HCT116 (cell line): ENCODE measurements at regions not wholly inside any gene's neighbourhood (a gene's known extent, or its start where the extent isn't known, plus 50 kb on each side); places are given as distances from the start of the nearest gene placed in this dataset.

Experiments used
- ATAC-seq: fragments of 200-7000 bp; cut with Tn5 transposase; 2 replicates; pipeline ENCODE4 v1.9.1; 2020; ENCODE audit warnings: mild to moderate bottlenecking, moderate library complexity
- BruUV-seq: library from RNA; stranded (reverse); fragments of 400-500 nt; replicated peaks from 2 replicates; lab custom pipeline; 2021; lab: Mats Ljungman, UMichigan
- CTCF ChIA-PET: fragments of 300-600 bp; sonication (Branson Sonifier 250); formaldehyde crosslinking; loops from one replicate; lab custom pipeline; 2021; ENCODE audit warnings: antibody characterized with exemption; lab: Charles Lee
- POLR2A ChIA-PET: fragments of 300-600, 350-600 bp; sonication (Branson Sonifier 250); formaldehyde crosslinking; loops from one replicate; lab custom pipeline; 2021; ENCODE audit warnings: antibody characterized with exemption; lab: Charles Lee
- RAD21 ChIA-PET, 2 experiments: fragments of 300-600 bp; sonication (Branson Sonifier 250); formaldehyde crosslinking; loops; one replicate each; lab custom pipeline; 2023; ENCODE audit warnings: low total read pairs in 2 of 2; ENCODE audit not compliant: uncharacterized antibody in 2 of 2, unreplicated experiment in 2 of 2, low non-redundant PET in 1 of 2; lab: Charles Lee
- DNase-seq: peaks from one replicate; pipeline ENCODE4 v3.0.0-alpha.2; 2010; ENCODE audit warnings: low read depth, low spot score
- H2AFZ ChIP-seq: fragments of 200-600 bp; shearing (Covaris generic), sonication (generic); 2 replicates; pipeline ENCODE4 v1.6.1; 2017; ENCODE audit warnings: low read depth, mixed run types, mixed read lengths, antibody characterized with exemption, low read length; ENCODE audit not compliant: poor library complexity, severe bottlenecking
- H3K27ac ChIP-seq: 2 replicates; pipeline ENCODE4 v1.5.1; 2012; ENCODE audit warnings: low read depth, low read length
- H3K27me3 ChIP-seq: fragments of 200-600 bp; sonication (generic); 2 replicates; pipeline ENCODE4 v1.6.1; 2016; ENCODE audit warnings: mixed run types, low read length, mixed read lengths; ENCODE audit not compliant: insufficient read depth
- H3K36me3 ChIP-seq, 2 experiments: fragments of 200-500 bp in 1 of 2; fragments of 200-600 bp in 1 of 2; sonication (Bioruptor generic) in 1 of 2; sonication (generic) in 1 of 2; 2 replicates each; pipeline versions ENCODE4 v1.5.1 to v1.6.1; 2014 to 2016; ENCODE audit warnings: low read length in 2 of 2, inconsistent platforms in 1 of 2, mixed read lengths in 1 of 2, mixed run types in 1 of 2; ENCODE audit not compliant: insufficient read depth in 2 of 2, control insufficient read depth in 1 of 2
- H3K4me1 ChIP-seq, 2 experiments: fragments of 200-600 bp in 1 of 2; sonication (generic) in 1 of 2; 2 replicates each; pipeline versions ENCODE4 v1.5.1 to v1.6.1; 2012 to 2017; ENCODE audit warnings: low read length in 2 of 2, inconsistent platforms in 1 of 2, mild to moderate bottlenecking in 1 of 2, mixed read lengths in 1 of 2, mixed run types in 1 of 2, moderate library complexity in 1 of 2; ENCODE audit not compliant: insufficient read depth in 2 of 2, control insufficient read depth in 1 of 2
- H3K4me2 ChIP-seq: fragments of 200-600 bp; sonication (generic); 2 replicates; pipeline ENCODE4 v1.6.1; 2017; ENCODE audit warnings: mixed run types, low read length, mixed read lengths
- H3K4me3 ChIP-seq, 2 experiments: fragments of 200-600 bp in 1 of 2; sonication (generic) in 1 of 2; replicated peaks in 1 of 2; 2 replicates each; pipeline ENCODE4 v1.5.1; 2011 to 2016; ENCODE audit warnings: low read length in 2 of 2, control low read depth in 1 of 2, low read depth in 1 of 2, mild to moderate bottlenecking in 1 of 2, mixed read lengths in 1 of 2, mixed run types in 1 of 2
- H3K79me2 ChIP-seq: fragments of 200-600 bp; sonication (generic); 2 replicates; pipeline ENCODE4 v1.6.1; 2017; ENCODE audit warnings: mild to moderate bottlenecking, mixed run types, low read length, moderate library complexity, mixed read lengths; ENCODE audit not compliant: insufficient read depth
- H3K9ac ChIP-seq: fragments of 200-600 bp; sonication (generic); 2 replicates; pipeline ENCODE4 v1.6.1; 2016; ENCODE audit warnings: low read length, mixed read lengths
- H3K9me2 ChIP-seq: fragments of 200-600 bp; sonication (generic), shearing (Covaris generic); 2 replicates; pipeline ENCODE4 v1.6.1; 2017; ENCODE audit warnings: mixed run types, mild to moderate bottlenecking, moderate library complexity; ENCODE audit not compliant: insufficient read depth
- H3K9me3 ChIP-seq, 2 experiments: fragments of 200-500 bp in 1 of 2; fragments of 200-600 bp in 1 of 2; sonication (Bioruptor generic) in 1 of 2; sonication (generic) in 1 of 2; 2 replicates each; pipeline ENCODE4 v1.6.1; 2014 to 2017; ENCODE audit warnings: low read length in 2 of 2, mixed read lengths in 2 of 2, inconsistent platforms in 1 of 2, low read depth in 1 of 2, mild to moderate bottlenecking in 1 of 2, mixed run types in 1 of 2, moderate library complexity in 1 of 2; ENCODE audit not compliant: control insufficient read depth in 1 of 2, insufficient read depth in 1 of 2
- H4K20me1 ChIP-seq: fragments of 200-600 bp; sonication (generic), shearing (Covaris generic); 2 replicates; pipeline ENCODE4 v1.6.1; 2017; ENCODE audit warnings: mixed run types, mild to moderate bottlenecking, moderate library complexity; ENCODE audit not compliant: insufficient read depth
- CEBPB ChIP-seq: IDR thresholded peaks from 2 replicates; pipeline ENCODE4 v1.6.1; 2012; ENCODE audit warnings: low read depth
- CTCF ChIP-seq, 3 experiments: fragments of 200-600 bp in 1 of 3; sonication (generic) in 1 of 3; IDR thresholded peaks in 2 of 3; conservative IDR thresholded peaks in 1 of 3; 2 replicates each; pipeline ENCODE4 v1.5.1; 2012 to 2017; ENCODE audit warnings: low read depth in 2 of 3, low read length in 2 of 3, antibody characterized with exemption in 1 of 3, borderline replicate concordance in 1 of 3, control low read depth in 1 of 3, mild to moderate bottlenecking in 1 of 3, mixed read lengths in 1 of 3, mixed run types in 1 of 3, moderate library complexity in 1 of 3; ENCODE audit not compliant: insufficient read depth in 1 of 3
- ELF1 ChIP-seq: IDR thresholded peaks from 2 replicates; pipeline ENCODE4 v1.6.1; 2012; ENCODE audit warnings: low read depth, borderline replicate concordance
- EZH2phosphoT487 ChIP-seq: fragments of 200-600 bp; IDR thresholded peaks from 2 replicates; pipeline ENCODE4 v1.6.1; 2018; ENCODE audit warnings: antibody characterized with exemption, borderline replicate concordance
- FOSL1 ChIP-seq: IDR thresholded peaks from 2 replicates; pipeline ENCODE4 v1.6.1; 2012; ENCODE audit warnings: low read depth
- JUND ChIP-seq: IDR thresholded peaks from 2 replicates; pipeline ENCODE4 v1.6.1; 2012
- MAX ChIP-seq: IDR thresholded peaks from 2 replicates; pipeline ENCODE4 v1.6.1; 2012
- RAD21 ChIP-seq: IDR thresholded peaks from 2 replicates; pipeline ENCODE4 v1.6.1; 2012; ENCODE audit warnings: low read depth, mild to moderate bottlenecking
- REST ChIP-seq: IDR thresholded peaks from 2 replicates; pipeline ENCODE4 v1.6.1; 2012; ENCODE audit warnings: low read depth
- SIN3A ChIP-seq: IDR thresholded peaks from 2 replicates; pipeline ENCODE4 v1.6.1; 2012; ENCODE audit warnings: low read depth
- intact Hi-C: fragments of 100-400 bp; cut with micrococcal nuclease; formaldehyde crosslinking; loops from 2 replicates; pipeline ENCODE4 v1.10.0; 2022

- TF ChIP-seq SIN3A (no peak), ELF1 (no peak), JUND (no peak)
Measured at GRCh38 chr19:32164384-32164992, 180.9 kb upstream of the ZNF507 start (continued).

- no TSS peak for BruUV-seq
- CTCF ChIA-PET: no interaction called here
Measured at GRCh38 chr19:32165141-32165540, 180.3 kb upstream of the ZNF507 start.

More at GRCh38 chr19:32165141-32165540, 180.3 kb upstream of the ZNF507 start:
- ATAC-seq (no peak), DNase-seq (no peak)
- ChIA-PET RAD21 (no interaction called here), POLR2A (no interaction called here)
- Histone ChIP-seq H3K9me2 (no peaks in the 10 kb centered on the region), H3K4me2 (no peak overlapping the region), H3K79me2 (no peaks in the 10 kb centered on the region), H3K9me3 (no peaks in the 10 kb centered on the region; a peak in 1 of 4 replicates), H3K9ac (no peak overlapping the region), H4K20me1 (no peaks in the 10 kb centered on the region), H3K4me3 (no peak overlapping the region), H3K36me3 (no peaks in the 10 kb centered on the region), H3K27ac (no peak overlapping the region), H3K27me3 (no peaks in the 10 kb centered on the region), H3K4me1 (no peaks in the 10 kb centered on the region), H2AFZ (no peak overlapping the region)
- TF ChIP-seq CEBPB (no peak), REST (no peak), CTCF (IDR thresholded peaks at IDR 0.05 in 2 of 3, conservative IDR thresholded peaks at IDR 0.05 in 1 of 3; ENCODE audit: borderline replicate concordance in 1 of 3, insufficient read depth in 1 of 3, low read depth in 2 of 3, low read length in 2 of 3) (no peak), RAD21 (no peak), FOSL1 (no peak), EZH2phosphoT487 (no peak), MAX (no peak)
- intact Hi-C loops: no loop called here
